Natural killer cell (primary cell): ENCODE measurements at regions not wholly inside any gene's neighbourhood (a gene's known extent, or its start where the extent isn't known, plus 50 kb on each side); places are given as distances from the start of the nearest gene placed in this dataset.

Experiments used
- ATAC-seq, 3 donors: fragments of 150-1000 bp in 2 of 3; fragments of 200-7000 bp in 1 of 3; cut with Tn5 transposase; 1 replicate in 1 of 3; 2 replicates in 2 of 3; pipeline ENCODE4 v1.10.0; 2021; ENCODE audit warnings: mild to moderate bottlenecking in 2 of 3, moderate library complexity in 2 of 3
- DNase-seq, 2 donors: peaks; one replicate each; pipeline versions ENCODE4 v3.0.0 to v3.0.0-alpha.2; 2013 to 2021; ENCODE audit warnings: mixed read lengths in 1 of 2
- H3K27ac ChIP-seq: one replicate; pipeline ENCODE4 v1.5.1; 2013; ENCODE audit warnings: mild to moderate bottlenecking, low read length
- H3K27me3 ChIP-seq: one replicate; pipeline ENCODE4 v1.6.1; 2013; ENCODE audit warnings: low read length; ENCODE audit not compliant: control insufficient read depth, insufficient read depth
- H3K36me3 ChIP-seq: one replicate; pipeline ENCODE4 v1.6.1; 2013; ENCODE audit warnings: low read length; ENCODE audit not compliant: control insufficient read depth, insufficient read depth
- H3K4me1 ChIP-seq: one replicate; pipeline ENCODE4 v1.6.1; 2013; ENCODE audit warnings: low read length; ENCODE audit not compliant: control insufficient read depth, insufficient read depth
- H3K4me3 ChIP-seq: one replicate; pipeline ENCODE4 v1.5.1; 2013; ENCODE audit warnings: low read length
- H3K9me3 ChIP-seq: one replicate; pipeline ENCODE4 v1.6.1; 2013; ENCODE audit warnings: low read length; ENCODE audit not compliant: control insufficient read depth, insufficient read depth
- H3K27ac Mint-ChIP-seq, 2 donors: one replicate each; pipeline ENCODE4 v1.8.0; 2022; ENCODE audit warnings: mild to moderate bottlenecking in 2 of 2, mixed read lengths in 2 of 2, moderate library complexity in 1 of 2
- H3K27me3 Mint-ChIP-seq, 2 donors: one replicate each; pipeline ENCODE4 v1.8.0; 2022; ENCODE audit warnings: low read depth in 2 of 2, mixed read lengths in 2 of 2
- H3K36me3 Mint-ChIP-seq: one replicate; pipeline ENCODE4 v1.8.0; 2022; ENCODE audit warnings: mixed read lengths
- H3K4me1 Mint-ChIP-seq, 2 donors: one replicate each; pipeline ENCODE4 v1.8.0; 2022; ENCODE audit warnings: mixed read lengths in 2 of 2
- H3K4me3 Mint-ChIP-seq: one replicate; pipeline ENCODE4 v1.8.0; 2022; ENCODE audit warnings: mild to moderate bottlenecking, moderate library complexity, mixed read lengths
- H3K9me3 Mint-ChIP-seq, 2 donors: one replicate each; pipeline ENCODE4 v1.8.0; 2022; ENCODE audit warnings: mixed read lengths in 2 of 2
- WGBS: methylation state at CpG from one replicate; pipeline ENCODE4 v1.1.7; 2013; ENCODE audit warnings: missing lambda C conversion rate; ENCODE audit not compliant: insufficient coverage; 5-methylcytosine and 5-hydroxymethylcytosine counted together
- intact Hi-C: fragments of 100-400 bp; cut with micrococcal nuclease; formaldehyde crosslinking; loops from one replicate; pipeline ENCODE4 v1.14.2; 2022
- TF ChIP-seq, protein P1 (sequence below): fragments of 200-600 bp; IDR thresholded peaks from one replicate; pipeline ENCODE4 v1.8.0; 2022; ENCODE audit warnings: antibody characterized with exemption

DNA sequence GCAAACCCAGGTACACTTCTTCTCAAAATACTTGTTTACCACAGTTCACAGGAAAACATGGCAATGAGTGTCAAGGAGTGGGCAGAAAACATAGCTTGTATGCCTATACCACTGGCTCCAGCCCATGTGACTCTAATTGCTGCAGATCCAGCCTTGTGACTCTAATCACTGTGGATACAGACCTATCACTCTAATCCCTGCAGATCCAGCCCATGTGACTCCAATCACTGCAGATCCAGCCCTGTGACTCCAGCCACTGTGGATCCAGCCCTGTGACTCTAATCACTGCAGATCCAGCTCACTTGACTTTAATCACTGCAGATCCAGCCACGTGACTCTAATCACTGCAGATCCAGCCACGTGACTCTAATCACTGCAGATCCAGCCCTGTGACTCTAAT lies 366.3 kb upstream of the IRX4 start:
- DNase-seq (no peak), ATAC-seq (no peak)
- intact Hi-C loops, result no loop called here
- TF ChIP-seq, protein P1, sequence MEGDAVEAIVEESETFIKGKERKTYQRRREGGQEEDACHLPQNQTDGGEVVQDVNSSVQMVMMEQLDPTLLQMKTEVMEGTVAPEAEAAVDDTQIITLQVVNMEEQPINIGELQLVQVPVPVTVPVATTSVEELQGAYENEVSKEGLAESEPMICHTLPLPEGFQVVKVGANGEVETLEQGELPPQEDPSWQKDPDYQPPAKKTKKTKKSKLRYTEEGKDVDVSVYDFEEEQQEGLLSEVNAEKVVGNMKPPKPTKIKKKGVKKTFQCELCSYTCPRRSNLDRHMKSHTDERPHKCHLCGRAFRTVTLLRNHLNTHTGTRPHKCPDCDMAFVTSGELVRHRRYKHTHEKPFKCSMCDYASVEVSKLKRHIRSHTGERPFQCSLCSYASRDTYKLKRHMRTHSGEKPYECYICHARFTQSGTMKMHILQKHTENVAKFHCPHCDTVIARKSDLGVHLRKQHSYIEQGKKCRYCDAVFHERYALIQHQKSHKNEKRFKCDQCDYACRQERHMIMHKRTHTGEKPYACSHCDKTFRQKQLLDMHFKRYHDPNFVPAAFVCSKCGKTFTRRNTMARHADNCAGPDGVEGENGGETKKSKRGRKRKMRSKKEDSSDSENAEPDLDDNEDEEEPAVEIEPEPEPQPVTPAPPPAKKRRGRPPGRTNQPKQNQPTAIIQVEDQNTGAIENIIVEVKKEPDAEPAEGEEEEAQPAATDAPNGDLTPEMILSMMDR, result no peak
- Histone ChIP-seq H3K36me3 (no peaks in the 10 kb centered on the region), H3K4me1 (no peaks in the 10 kb centered on the region), H3K4me3 (no peak overlapping the region), H3K9me3 (no peaks in the 10 kb centered on the region), H3K27ac (no peak overlapping the region), H3K27me3 (no peaks in the 10 kb centered on the region)
- Mint-ChIP-seq H3K4me1 (no peaks in the 10 kb centered on the region), H3K9me3 (peaks cover 0 to 2% of the 10 kb centered on the region in 2 donors), H3K36me3 (no peaks in the 10 kb centered on the region), H3K27me3 (peaks cover 0 to 4% of the 10 kb centered on the region in 2 donors), H3K27ac (no peak overlapping the region), H3K4me3 (no peak overlapping the region)
- WGBS, result 48% methylated on average over 2 of the region's 2 CpGs

DNA sequence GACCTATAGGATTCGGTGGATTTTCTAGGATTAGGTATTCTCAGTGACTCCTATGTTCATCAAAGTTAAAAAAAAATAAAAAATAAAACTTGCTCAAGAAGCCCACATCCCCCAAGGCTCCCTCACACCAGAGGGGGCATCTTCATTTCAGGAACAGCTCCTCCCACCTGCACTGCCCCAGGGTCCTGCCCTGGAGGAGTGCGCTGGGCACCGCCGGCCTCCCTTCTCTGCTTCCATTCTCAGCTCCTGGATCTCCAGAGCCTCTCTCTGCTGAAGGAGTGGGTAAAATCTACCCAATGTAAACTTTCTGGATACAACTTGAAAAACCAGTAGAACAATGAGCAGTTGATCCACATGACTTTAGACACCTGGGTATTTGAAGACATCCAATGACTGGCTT lies 359.8 kb upstream of the IRX4 start:
- no peaks in the 10 kb centered on the region for H3K36me3 Mint-ChIP-seq
- peaks cover 0 to 2% of the 10 kb centered on the region in 2 donors for H3K9me3 Mint-ChIP-seq
- intact Hi-C loops, result no loop called here
- Histone ChIP-seq H3K27me3 (no peaks in the 10 kb centered on the region), H3K9me3 (no peaks in the 10 kb centered on the region), H3K4me1 (no peaks in the 10 kb centered on the region), H3K4me3 (no peak overlapping the region), H3K27ac (no peak overlapping the region), H3K36me3 (no peaks in the 10 kb centered on the region)
- no peak overlapping the region for H3K4me3 Mint-ChIP-seq
- TF ChIP-seq, protein P1, result no peak
- WGBS, result 96% methylated on average over 4 of the region's 4 CpGs
- no peak overlapping the region for H3K27ac Mint-ChIP-seq
- DNase-seq (no peak), ATAC-seq (no peak)
- no peaks in the 10 kb centered on the region for H3K4me1 Mint-ChIP-seq
- H3K27me3 Mint-ChIP-seq, result no peaks in the 10 kb centered on the region

GRCh38 chr5:2241842-2242241 lies 359.1 kb upstream of the IRX4 start:
- ATAC-seq (no peak), DNase-seq (no peak)
- H3K4me3 Mint-ChIP-seq, result no peak overlapping the region
- Histone ChIP-seq H3K9me3 (no peaks in the 10 kb centered on the region), H3K36me3 (no peaks in the 10 kb centered on the region), H3K4me3 (no peak overlapping the region), H3K27ac (no peak overlapping the region), H3K27me3 (no peaks in the 10 kb centered on the region), H3K4me1 (no peaks in the 10 kb centered on the region)
- H3K9me3 Mint-ChIP-seq, result no peaks in the 10 kb centered on the region
- H3K27ac Mint-ChIP-seq, result no peak overlapping the region
- whole genome bisulfite sequencing, result 73% methylated on average over 5 of the region's 5 CpGs
- H3K4me1 Mint-ChIP-seq, result no peaks in the 10 kb centered on the region
- H3K27me3 Mint-ChIP-seq, result no peaks in the 10 kb centered on the region
- intact Hi-C loops, result no loop called here
- TF ChIP-seq, protein P1, result no peak
- no peaks in the 10 kb centered on the region for H3K36me3 Mint-ChIP-seq

DNA sequence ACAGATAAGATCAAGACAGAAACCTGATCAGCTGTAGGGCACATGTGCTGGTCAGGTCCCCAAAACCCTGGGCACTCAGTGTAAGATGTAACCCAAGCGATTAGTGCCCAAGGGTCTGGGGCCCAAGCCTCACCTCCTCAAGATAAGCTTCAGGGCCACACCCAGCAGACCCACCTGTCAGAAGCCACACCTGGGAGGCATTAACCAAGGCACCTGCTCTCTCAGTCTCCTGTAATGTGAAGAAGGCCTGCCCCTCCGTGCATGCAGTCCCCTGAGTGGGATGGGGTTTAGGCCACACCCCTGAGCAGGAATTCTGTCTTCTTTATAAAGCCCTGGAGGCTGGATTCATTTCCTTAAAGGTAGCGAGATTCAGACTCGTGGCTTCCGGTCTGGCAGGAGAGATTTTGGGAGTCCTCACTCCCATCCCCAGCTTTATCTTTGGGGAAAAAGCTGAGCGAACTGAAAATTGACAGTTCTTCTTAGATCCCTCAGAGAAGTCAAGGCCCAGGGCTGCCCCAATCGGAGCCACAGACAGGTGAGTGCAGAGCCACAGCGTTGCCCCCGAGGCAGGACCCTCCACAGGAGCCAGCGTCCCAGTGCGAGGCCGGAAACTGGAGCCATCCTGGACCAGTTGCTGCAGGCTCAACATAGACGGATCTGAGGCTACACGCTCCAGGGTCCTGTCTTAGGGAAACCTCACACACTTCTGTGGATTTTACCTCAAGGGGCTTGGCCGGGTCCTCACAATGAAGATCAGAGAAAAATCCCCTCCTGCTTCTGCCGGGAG lies 357.6 kb upstream of the IRX4 start:
- 83% methylated on average over 16 of the region's 16 CpGs for WGBS
- no peaks in the 10 kb centered on the region for H3K4me1 Mint-ChIP-seq
- H3K9me3 ChIP-seq, result no peaks in the 10 kb centered on the region

More for the DNA sequence above, 357.6 kb upstream of the IRX4 start:
- Mint-ChIP-seq H3K27me3 (no peaks in the 10 kb centered on the region), H3K4me3 (no peak overlapping the region), H3K36me3 (no peaks in the 10 kb centered on the region), H3K9me3 (no peaks in the 10 kb centered on the region), H3K27ac (no peak overlapping the region)
- Histone ChIP-seq H3K36me3 (no peaks in the 10 kb centered on the region), H3K4me1 (no peaks in the 10 kb centered on the region), H3K27ac (no peak overlapping the region), H3K27me3 (no peaks in the 10 kb centered on the region), H3K4me3 (no peak overlapping the region)
- TF ChIP-seq, protein P1, result no peak
- DNase-seq, result no peak
- intact Hi-C loops, result no loop called here
- ATAC-seq, result no peak
